Heart left ventricle (tissue), 16 donors: ENCODE measurements at regions not wholly inside any gene's neighbourhood (a gene's known extent, or its start where the extent isn't known, plus 50 kb on each side); places are given as distances from the start of the nearest gene placed in this dataset.

Source experiments
- ATAC-seq, 4 donors: fragments of 200-7000 bp; cut with Tn5 transposase; one replicate each; pipeline ENCODE4 v1.9.1; 2020 to 2022; ENCODE audit warnings: moderate library complexity in 4 of 4, mild to moderate bottlenecking in 3 of 4, moderate number of reproducible peaks in 1 of 4
- DNase-seq, 5 donors: peaks; one replicate each; pipeline ENCODE4 v3.0.0-alpha.2; 2020
- H3K27ac ChIP-seq, 12 donors: fragments of 200-600 bp; sonication (generic) in 4 of 12; one replicate each; pipeline versions ENCODE4 v1.5.0 to v1.8.0; 2016 to 2022; ENCODE audit warnings: mild to moderate bottlenecking in 2 of 12
- H3K27me3 ChIP-seq, 9 donors: fragments of 200-600 bp; sonication (generic) in 2 of 9; one replicate each; pipeline versions ENCODE4 v1.5.1 to v1.8.0; 2016 to 2022; ENCODE audit warnings: mild to moderate bottlenecking in 3 of 9
- H3K36me3 ChIP-seq, 9 donors: fragments of 200-600 bp; sonication (generic) in 2 of 9; one replicate each; pipeline versions ENCODE4 v1.5.0 to v1.8.0; 2018 to 2022; ENCODE audit warnings: mild to moderate bottlenecking in 2 of 9
- H3K4me1 ChIP-seq, 12 donors: fragments of 200-600 bp; sonication (generic) in 4 of 12; one replicate each; pipeline versions ENCODE4 v1.5.0 to v1.8.0; 2016 to 2022; ENCODE audit warnings: mild to moderate bottlenecking in 3 of 12
- H3K4me3 ChIP-seq, 12 donors: fragments of 200-600 bp; sonication (generic) in 4 of 12; one replicate each; pipeline versions ENCODE4 v1.5.0 to v1.8.0; 2017 to 2022; ENCODE audit warnings: mild to moderate bottlenecking in 9 of 12, moderate library complexity in 4 of 12
- H3K9me3 ChIP-seq, 12 donors: fragments of 200-600 bp; sonication (generic) in 4 of 12; one replicate each; pipeline versions ENCODE4 v1.5.0 to v1.8.0; 2016 to 2022; ENCODE audit warnings: mild to moderate bottlenecking in 1 of 12
- POLR2A ChIP-seq, 2 donors: fragments of 450-650 bp; IDR thresholded peaks; one replicate each; pipeline ENCODE4 v1.6.1; 2017; ENCODE audit warnings: antibody characterized with exemption in 2 of 2, mild to moderate bottlenecking in 2 of 2, moderate library complexity in 2 of 2
- WGBS, 4 donors: extraction: QIAGEN DNeasy Blood & Tissue Kit in 2 of 4; methylation state at CpG; one replicate each; pipeline versions ENCODE4 v1.1.5 to v1.1.7; 2013 to 2018; 5-methylcytosine and 5-hydroxymethylcytosine counted together
- intact Hi-C, 10 donors: fragments of 100-400 bp; cut with DNase I; formaldehyde crosslinking; loops; one replicate each; pipeline versions ENCODE4 v1.11.1 to v1.14.2; 2022
- TF ChIP-seq, protein P1 (sequence below), 12 donors: fragments of 200-600 bp; sonication (generic) in 4 of 12; IDR thresholded peaks; one replicate each; pipeline versions ENCODE4 v1.5.0 to v1.8.0; 2018 to 2022; ENCODE audit warnings: antibody characterized with exemption in 12 of 12, mild to moderate bottlenecking in 5 of 12
- donor health status: ischemic (EF 13 %, LVEDD 7.1; RV severe dilation, severe dysfunction).
- donor health status: healthy with polysubstance abuse.
- donor health status: DM: no; HTN: yes; CAD: no.
- donor health status: DM: no; HTN: no; CAD: no.
- donor health status: ischemic (EF 25% LVEDD 6.9; RV normal size, moderate dysfunction).
- donor health status: ischemic (EF 25% LVEDD 5.7; RV mildly dilated, moderate dysfunction).
- donor health status: healthy.
- donor health status: DM: yes; HTN: yes; CAD: no.
- donor health status: ischemic (EF 35%, LVEDD 5.7; RV mildly dilated, moderate dysfunction).
- donor health status: nonischemic (EF 11% LVEDD 7.7; RV severe dilation, severe dysfunction).
- donor health status: DM: yes; HTN: yes; CAD: no.
- donor health status: PGD.
- donor health status: ischemic (EF 29% LVEDD 5.4; RV normal size, mild dysfunction).
- donor health status: nonischemic (EF 23%, LVEDD 6.1; RV moderate dilation, normal function).

DNA sequence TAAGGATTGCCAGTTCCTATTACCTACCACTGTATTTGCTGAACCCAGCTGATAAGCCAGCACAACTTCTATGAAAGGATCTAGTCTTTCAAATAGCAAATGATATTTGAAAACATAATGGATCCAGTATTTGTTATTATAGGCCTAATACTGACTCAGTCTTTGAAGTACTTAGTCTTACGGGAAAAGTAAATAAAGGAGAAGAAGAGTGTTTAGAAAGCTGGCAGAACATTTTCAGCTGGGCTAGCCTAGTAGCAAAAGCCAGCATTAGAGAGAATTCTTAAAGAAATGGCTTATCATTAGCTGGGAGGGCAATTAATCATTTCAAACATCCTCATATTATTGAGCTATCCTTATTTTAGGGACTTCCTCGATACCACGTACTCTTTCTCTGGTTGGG, 101.4 kb upstream of the GOLIM4 start:
- DNase-seq: no peak
- Histone ChIP-seq H3K9me3 (no peaks in the 10 kb centered on the region), H3K4me3 (no peak overlapping the region), H3K4me1 (no peaks in the 10 kb centered on the region), H3K36me3 (no peaks in the 10 kb centered on the region), H3K27me3 (peaks cover 0 to 9% (median 0%) of the 10 kb centered on the region in 9 donors), H3K27ac (no peak overlapping the region)
- ATAC-seq: no peak
- TF ChIP-seq POLR2A (IDR thresholded peaks at IDR 0.05): no peak
- TF ChIP-seq, protein P1, sequence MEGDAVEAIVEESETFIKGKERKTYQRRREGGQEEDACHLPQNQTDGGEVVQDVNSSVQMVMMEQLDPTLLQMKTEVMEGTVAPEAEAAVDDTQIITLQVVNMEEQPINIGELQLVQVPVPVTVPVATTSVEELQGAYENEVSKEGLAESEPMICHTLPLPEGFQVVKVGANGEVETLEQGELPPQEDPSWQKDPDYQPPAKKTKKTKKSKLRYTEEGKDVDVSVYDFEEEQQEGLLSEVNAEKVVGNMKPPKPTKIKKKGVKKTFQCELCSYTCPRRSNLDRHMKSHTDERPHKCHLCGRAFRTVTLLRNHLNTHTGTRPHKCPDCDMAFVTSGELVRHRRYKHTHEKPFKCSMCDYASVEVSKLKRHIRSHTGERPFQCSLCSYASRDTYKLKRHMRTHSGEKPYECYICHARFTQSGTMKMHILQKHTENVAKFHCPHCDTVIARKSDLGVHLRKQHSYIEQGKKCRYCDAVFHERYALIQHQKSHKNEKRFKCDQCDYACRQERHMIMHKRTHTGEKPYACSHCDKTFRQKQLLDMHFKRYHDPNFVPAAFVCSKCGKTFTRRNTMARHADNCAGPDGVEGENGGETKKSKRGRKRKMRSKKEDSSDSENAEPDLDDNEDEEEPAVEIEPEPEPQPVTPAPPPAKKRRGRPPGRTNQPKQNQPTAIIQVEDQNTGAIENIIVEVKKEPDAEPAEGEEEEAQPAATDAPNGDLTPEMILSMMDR (IDR thresholded peaks at IDR 0.05): no peak
- intact Hi-C loops: no loop called here
- 89 to 91% (median 90%) methylated on average over 3 of the region's 3 CpGs for WGBS, 4 donors

DNA sequence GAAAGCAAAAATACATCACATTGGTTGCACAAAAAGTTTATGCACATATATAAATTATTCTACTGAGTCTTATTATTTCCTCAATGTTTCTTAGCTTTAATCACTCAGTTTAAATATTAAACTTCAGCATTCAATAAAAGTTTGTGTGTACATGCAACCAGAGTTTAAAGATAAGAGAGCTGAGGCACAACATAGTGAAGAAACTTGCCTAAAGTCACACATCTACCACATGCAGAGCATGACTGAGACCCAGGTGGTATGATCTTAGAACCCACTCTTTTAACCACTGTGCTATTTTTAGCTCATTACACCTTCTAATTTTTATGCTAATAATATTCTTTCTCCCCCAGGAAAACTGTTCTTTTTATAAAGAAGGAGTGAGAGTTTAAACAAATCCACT, 96.1 kb upstream of the GOLIM4 start:
- no peaks in the 10 kb centered on the region for H3K4me1 ChIP-seq
- H3K27ac ChIP-seq: no peak overlapping the region
- no peaks in the 10 kb centered on the region for H3K36me3 ChIP-seq
- DNase-seq (no peak), ATAC-seq (no peak)
- no peak overlapping the region for H3K4me3 ChIP-seq
- H3K27me3 ChIP-seq: no peaks in the 10 kb centered on the region
- TF ChIP-seq, protein P1 (IDR thresholded peaks at IDR 0.05): no peak
- no peak for TF ChIP-seq POLR2A (IDR thresholded peaks at IDR 0.05)
- intact Hi-C loops: no loop called here
- H3K9me3 ChIP-seq: no peaks in the 10 kb centered on the region

DNA sequence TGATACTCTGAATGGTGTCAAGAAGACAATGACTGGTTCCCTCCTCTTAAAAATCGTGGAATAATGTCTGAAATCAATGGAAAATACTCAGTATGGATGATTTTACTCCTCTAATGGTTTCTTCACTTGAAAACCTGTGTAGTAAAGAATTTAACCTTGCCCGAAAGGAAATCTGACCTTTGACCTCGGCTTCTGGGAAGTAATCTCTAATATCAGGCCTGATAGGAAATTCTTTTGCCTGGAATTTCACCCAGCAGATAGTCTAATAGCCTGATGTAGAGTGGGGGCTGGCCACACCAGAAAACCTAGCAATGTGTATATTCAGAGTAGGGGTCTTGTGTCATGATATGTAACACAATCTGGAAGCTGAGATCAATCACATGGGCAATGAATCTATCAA, 91.5 kb upstream of the GOLIM4 start:
- intact Hi-C loops: no loop called here
- 71 to 84% (median 77%) methylated on average over 3 of the region's 3 CpGs for WGBS, 4 donors
- ATAC-seq: no peak

DNA sequence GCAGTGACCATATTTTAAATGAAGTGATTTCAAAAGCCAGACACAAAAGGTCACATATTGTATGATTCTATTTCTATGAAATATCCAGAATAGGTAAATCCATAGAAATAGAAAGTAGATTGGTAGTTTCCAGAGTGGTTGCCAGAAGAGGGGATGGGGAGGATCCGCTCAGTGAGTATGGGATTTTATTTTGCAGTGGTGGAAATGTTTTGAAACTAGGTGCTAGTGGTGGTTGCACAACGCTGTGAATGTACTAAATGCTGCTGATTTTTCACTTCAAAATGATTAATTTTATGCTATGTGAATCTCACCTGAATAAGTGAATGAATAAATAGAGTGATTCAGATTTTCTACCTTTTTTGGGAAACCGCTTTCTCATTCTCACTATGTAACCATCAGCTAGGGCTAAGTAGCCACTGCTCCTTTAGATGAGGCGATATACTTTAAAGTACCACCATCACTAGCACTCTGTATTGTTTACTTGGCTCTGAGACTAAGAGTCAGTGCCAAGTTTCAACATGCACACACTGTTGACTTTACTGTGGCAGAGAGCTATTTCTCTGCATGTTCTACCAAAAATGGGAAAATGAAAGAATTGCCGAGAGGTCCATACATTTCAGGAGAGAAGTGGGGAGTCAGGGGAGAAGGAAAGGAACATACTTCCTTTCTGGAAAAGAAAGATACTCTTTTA, 90.7 kb upstream of the GOLIM4 start:
- no peak for ATAC-seq
- Histone ChIP-seq H3K4me1 (no peaks in the 10 kb centered on the region), H3K27me3 (no peaks in the 10 kb centered on the region), H3K9me3 (no peaks in the 10 kb centered on the region), H3K36me3 (no peaks in the 10 kb centered on the region), H3K27ac (no peak overlapping the region), H3K4me3 (no peak overlapping the region)
- TF ChIP-seq POLR2A (IDR thresholded peaks at IDR 0.05): no peak
- TF ChIP-seq, protein P1 (IDR thresholded peaks at IDR 0.05): no peak
- intact Hi-C loops: no loop called here
- no peak for DNase-seq
- WGBS, 4 donors: 93 to 96% (median 94%) methylated on average over 5 of the region's 5 CpGs

More for the DNA sequence above, 91.5 kb upstream of the GOLIM4 start:
- H3K27ac ChIP-seq: no peak overlapping the region
- no peaks in the 10 kb centered on the region for H3K36me3 ChIP-seq
- H3K27me3 ChIP-seq: no peaks in the 10 kb centered on the region
- H3K4me3 ChIP-seq: no peak overlapping the region
- DNase-seq: no peak
- TF ChIP-seq, protein P1 (IDR thresholded peaks at IDR 0.05): no peak
- no peak for TF ChIP-seq POLR2A (IDR thresholded peaks at IDR 0.05)
- H3K4me1 ChIP-seq: no peaks in the 10 kb centered on the region
- no peaks in the 10 kb centered on the region for H3K9me3 ChIP-seq
